Peyer's patch (tissue), 4 donors: ENCODE measurements at regions not wholly inside any gene's neighbourhood (a gene's known extent, or its start where the extent isn't known, plus 50 kb on each side); places are given as distances from the start of the nearest gene placed in this dataset.

Experiments
- DNase-seq, 3 donors: peaks; one replicate each; pipeline ENCODE4 v3.0.0-alpha.2; 2017 to 2019
- H3K27ac ChIP-seq, 4 donors: fragments of 200-600 bp; sonication (generic); one replicate each; pipeline ENCODE4 v1.5.1; 2016 to 2019
- H3K27me3 ChIP-seq, 2 donors: fragments of 200-600 bp; sonication (generic); one replicate each; pipeline ENCODE4 v1.5.1; 2019
- H3K36me3 ChIP-seq, 3 donors: fragments of 200-600 bp; sonication (generic); one replicate each; pipeline ENCODE4 v1.5.1; 2016 to 2019
- H3K4me1 ChIP-seq, 4 donors: fragments of 200-600 bp; sonication (generic); one replicate each; pipeline ENCODE4 v1.5.1; 2016 to 2019
- H3K4me3 ChIP-seq, 4 donors: fragments of 200-600 bp; sonication (generic); 1 replicate in 3 of 4; 2 replicates in 1 of 4; pipeline ENCODE4 v1.5.1; 2016 to 2019; ENCODE audit warnings: mild to moderate bottlenecking in 1 of 4
- H3K9me3 ChIP-seq, 4 donors: fragments of 200-600 bp; sonication (generic); one replicate each; pipeline ENCODE4 v1.5.1; 2016 to 2019; ENCODE audit warnings: mild to moderate bottlenecking in 1 of 4
- POLR2A ChIP-seq, 2 donors: fragments of 450-650 bp; IDR thresholded peaks; one replicate each; pipeline ENCODE4 v1.5.1; 2017; ENCODE audit warnings: antibody characterized with exemption in 2 of 2, mild to moderate bottlenecking in 2 of 2, moderate library complexity in 2 of 2
- TF ChIP-seq, protein P1 (sequence below), 6 experiments: fragments of 450-650 bp in 4 of 6; fragments of 200-600 bp in 2 of 6; sonication (generic) in 1 of 6; IDR thresholded peaks; one replicate each; pipeline ENCODE4 v1.5.1; 2017 to 2019; ENCODE audit warnings: antibody characterized with exemption in 6 of 6, mild to moderate bottlenecking in 3 of 6, moderate library complexity in 1 of 6

DNA sequence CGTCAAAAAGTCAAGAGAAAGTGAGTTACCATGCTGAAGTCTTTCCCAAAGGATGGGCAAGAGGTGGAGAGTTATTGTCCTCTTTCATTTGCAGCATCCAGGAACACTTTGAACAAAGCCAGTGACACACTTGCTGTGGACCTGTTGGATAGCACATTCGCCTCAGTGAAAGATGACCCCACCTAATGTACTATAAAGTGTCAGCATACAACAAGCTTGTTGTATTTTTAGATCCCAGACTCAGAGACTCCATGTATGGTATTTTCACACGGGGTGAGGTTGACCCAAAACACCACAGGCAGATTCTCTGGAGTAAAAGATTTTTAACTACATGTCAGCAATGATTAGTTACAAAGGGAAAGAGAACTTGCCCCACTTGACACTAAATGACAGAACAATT, 273.8 kb downstream of the PTBP2 start:
- no peaks in the 10 kb centered on the region for H3K9me3 ChIP-seq
- no peak for TF ChIP-seq POLR2A (IDR thresholded peaks at IDR 0.05)
- TF ChIP-seq, protein P1, sequence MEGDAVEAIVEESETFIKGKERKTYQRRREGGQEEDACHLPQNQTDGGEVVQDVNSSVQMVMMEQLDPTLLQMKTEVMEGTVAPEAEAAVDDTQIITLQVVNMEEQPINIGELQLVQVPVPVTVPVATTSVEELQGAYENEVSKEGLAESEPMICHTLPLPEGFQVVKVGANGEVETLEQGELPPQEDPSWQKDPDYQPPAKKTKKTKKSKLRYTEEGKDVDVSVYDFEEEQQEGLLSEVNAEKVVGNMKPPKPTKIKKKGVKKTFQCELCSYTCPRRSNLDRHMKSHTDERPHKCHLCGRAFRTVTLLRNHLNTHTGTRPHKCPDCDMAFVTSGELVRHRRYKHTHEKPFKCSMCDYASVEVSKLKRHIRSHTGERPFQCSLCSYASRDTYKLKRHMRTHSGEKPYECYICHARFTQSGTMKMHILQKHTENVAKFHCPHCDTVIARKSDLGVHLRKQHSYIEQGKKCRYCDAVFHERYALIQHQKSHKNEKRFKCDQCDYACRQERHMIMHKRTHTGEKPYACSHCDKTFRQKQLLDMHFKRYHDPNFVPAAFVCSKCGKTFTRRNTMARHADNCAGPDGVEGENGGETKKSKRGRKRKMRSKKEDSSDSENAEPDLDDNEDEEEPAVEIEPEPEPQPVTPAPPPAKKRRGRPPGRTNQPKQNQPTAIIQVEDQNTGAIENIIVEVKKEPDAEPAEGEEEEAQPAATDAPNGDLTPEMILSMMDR (IDR thresholded peaks at IDR 0.05), result no peak
- H3K27ac ChIP-seq, result no peak overlapping the region

DNA sequence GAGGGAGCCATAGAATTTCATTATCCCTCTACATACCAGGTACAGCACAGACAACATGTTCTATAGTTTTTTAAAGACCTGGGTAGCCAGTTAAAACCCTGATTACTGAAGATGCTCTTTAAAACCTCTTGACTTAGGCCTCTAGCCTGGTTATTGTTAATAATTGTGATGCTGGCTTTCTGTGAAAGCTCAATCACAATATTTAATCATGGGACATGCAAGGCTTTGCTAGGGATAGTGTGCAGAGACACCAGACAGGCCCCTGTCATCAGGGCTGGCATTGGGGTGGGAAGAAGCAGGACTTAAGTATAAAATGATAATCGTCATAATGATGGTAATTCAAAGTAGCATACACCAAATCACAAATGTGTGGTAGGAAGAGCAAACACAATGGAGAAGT, 274.4 kb downstream of the PTBP2 start:
- H3K27ac ChIP-seq, result no peak overlapping the region
- no peak for DNase-seq
- H3K4me1 ChIP-seq, result no peaks in the 10 kb centered on the region
- TF ChIP-seq, protein P1 (IDR thresholded peaks at IDR 0.05), result no peak
- TF ChIP-seq POLR2A (IDR thresholded peaks at IDR 0.05), result no peak
- H3K27me3 ChIP-seq, result no peaks in the 10 kb centered on the region
- no peaks in the 10 kb centered on the region for H3K36me3 ChIP-seq
- no peaks in the 10 kb centered on the region for H3K9me3 ChIP-seq
- no peak overlapping the region for H3K4me3 ChIP-seq

More for the DNA sequence above, 273.8 kb downstream of the PTBP2 start:
- H3K36me3 ChIP-seq, result no peaks in the 10 kb centered on the region
- no peaks in the 10 kb centered on the region for H3K4me1 ChIP-seq
- no peaks in the 10 kb centered on the region for H3K27me3 ChIP-seq
- H3K4me3 ChIP-seq, result no peak overlapping the region
- no peak for DNase-seq

DNA sequence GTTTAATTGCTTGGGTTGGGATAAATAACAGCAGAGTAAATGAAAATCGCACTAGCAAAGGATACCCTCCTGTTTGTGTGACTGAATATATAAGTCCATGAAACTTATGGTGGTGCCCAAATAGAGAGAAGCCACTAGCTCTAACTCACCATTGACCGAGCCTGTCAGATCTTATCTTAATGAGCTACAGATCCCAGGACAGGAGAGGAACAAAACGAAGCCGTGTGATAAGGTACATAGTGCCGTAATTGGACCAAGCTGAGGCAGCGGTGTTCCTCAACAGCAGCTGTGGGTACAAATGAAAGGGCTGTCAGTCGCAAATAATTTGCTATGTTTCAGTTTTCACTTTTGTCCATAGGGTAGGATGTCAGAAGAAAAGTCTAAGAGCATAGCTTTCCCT, 276.1 kb downstream of the PTBP2 start:
- Histone ChIP-seq H3K27me3 (no peaks in the 10 kb centered on the region), H3K9me3 (no peaks in the 10 kb centered on the region)

DNA sequence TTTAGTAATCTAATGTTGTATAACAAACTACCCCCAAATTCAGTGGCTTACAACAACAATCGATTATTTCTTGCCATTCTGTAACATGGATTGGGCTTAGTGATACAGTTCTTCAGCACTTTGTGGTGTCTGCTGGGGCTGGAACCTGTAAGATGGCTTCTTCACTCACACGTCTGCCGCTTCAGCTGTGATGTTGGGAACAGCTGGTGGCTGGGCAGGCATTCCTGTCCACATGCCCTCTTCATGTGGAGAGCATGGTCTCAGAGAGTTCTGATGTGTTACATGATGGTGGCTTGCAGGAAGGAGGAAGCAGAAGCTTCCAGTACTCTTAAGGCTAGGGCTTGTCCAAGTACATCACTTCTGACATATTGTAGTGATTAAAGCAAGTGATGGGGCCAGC, 276.9 kb downstream of the PTBP2 start:
- Histone ChIP-seq H3K4me1 (no peaks in the 10 kb centered on the region), H3K27ac (no peak overlapping the region), H3K9me3 (no peaks in the 10 kb centered on the region), H3K27me3 (no peaks in the 10 kb centered on the region), H3K4me3 (no peak overlapping the region), H3K36me3 (no peaks in the 10 kb centered on the region)
- TF ChIP-seq, protein P1 (IDR thresholded peaks at IDR 0.05), result no peak
- no peak for TF ChIP-seq POLR2A (IDR thresholded peaks at IDR 0.05)
- DNase-seq, result no peak

More for the DNA sequence above, 276.1 kb downstream of the PTBP2 start:
- Histone ChIP-seq H3K27ac (no peak overlapping the region), H3K36me3 (no peaks in the 10 kb centered on the region), H3K4me1 (no peaks in the 10 kb centered on the region), H3K4me3 (no peak overlapping the region)
- DNase-seq, result no peak
- TF ChIP-seq, protein P1 (IDR thresholded peaks at IDR 0.05), result no peak
- no peak for TF ChIP-seq POLR2A (IDR thresholded peaks at IDR 0.05)

DNA sequence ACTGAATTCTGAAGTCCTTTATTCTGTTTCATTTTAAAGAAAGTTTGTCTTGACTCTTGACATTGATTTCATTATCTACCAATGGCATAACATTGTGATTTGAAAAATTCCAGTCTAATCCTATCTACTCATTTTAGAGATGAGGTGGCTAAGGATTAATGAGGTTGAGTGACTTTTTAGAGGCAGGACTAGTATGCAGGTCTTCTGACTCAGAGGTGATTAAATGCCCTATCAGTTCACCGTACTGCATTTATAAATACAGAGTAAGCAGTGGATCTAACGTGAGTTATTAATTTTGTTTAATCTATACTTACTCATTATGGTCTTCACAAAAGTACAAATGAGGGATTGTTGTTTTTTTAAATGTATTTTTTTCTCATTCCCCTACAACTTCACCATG, 277.6 kb downstream of the PTBP2 start:
- H3K4me1 ChIP-seq, result no peaks in the 10 kb centered on the region
- no peak for TF ChIP-seq POLR2A (IDR thresholded peaks at IDR 0.05)
- TF ChIP-seq, protein P1 (IDR thresholded peaks at IDR 0.05), result no peak
- no peaks in the 10 kb centered on the region for H3K9me3 ChIP-seq
- no peaks in the 10 kb centered on the region for H3K27me3 ChIP-seq
- DNase-seq, result no peak
- H3K27ac ChIP-seq, result no peak overlapping the region
- H3K4me3 ChIP-seq, result no peak overlapping the region
- H3K36me3 ChIP-seq, result no peaks in the 10 kb centered on the region

DNA sequence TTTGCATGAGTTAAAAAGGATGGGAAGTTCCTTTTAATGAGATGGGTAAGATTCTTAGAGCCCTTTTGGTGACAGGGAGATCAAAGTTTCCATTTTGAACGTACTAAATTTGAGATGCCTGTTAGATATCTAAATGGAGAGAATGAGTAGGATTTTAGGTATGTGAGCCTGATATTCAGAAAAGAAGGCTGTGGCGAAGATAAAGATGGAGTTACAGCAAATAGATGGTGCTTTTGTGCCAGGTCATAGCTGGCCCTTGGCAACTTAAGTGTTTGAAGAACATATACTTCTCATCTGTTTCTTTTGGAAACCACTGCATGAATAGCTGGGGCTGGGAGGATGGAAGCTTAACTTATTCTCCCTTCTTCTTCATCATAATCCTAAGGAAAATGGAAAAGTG, 282.5 kb downstream of the PTBP2 start:
- Histone ChIP-seq H3K9me3 (no peaks in the 10 kb centered on the region), H3K27ac (no peak overlapping the region), H3K4me3 (no peak overlapping the region), H3K27me3 (no peaks in the 10 kb centered on the region), H3K4me1 (no peaks in the 10 kb centered on the region), H3K36me3 (no peaks in the 10 kb centered on the region)
- no peak for DNase-seq
- TF ChIP-seq POLR2A (IDR thresholded peaks at IDR 0.05), result no peak
- TF ChIP-seq, protein P1 (IDR thresholded peaks at IDR 0.05), result no peak
